Naive thymus-derived CD4-positive, alpha-beta T cell (primary cell): ENCODE measurements at regions not wholly inside any gene's neighbourhood (a gene's known extent, or its start where the extent isn't known, plus 50 kb on each side); places are given as distances from the start of the nearest gene placed in this dataset.

Experiments used
- ATAC-seq: fragments of 150-1000 bp; cut with Tn5 transposase; 2 replicates; pipeline ENCODE4 v1.10.0; 2021; ENCODE audit warnings: mild to moderate bottlenecking, moderate library complexity
- CTCF ChIA-PET: fragments of 350-600 bp; sonication (Branson Sonifier 250); formaldehyde crosslinking; loops from one replicate; lab custom pipeline; 2021; ENCODE audit warnings: antibody characterized with exemption; lab: Charles Lee
- POLR2A ChIA-PET: fragments of 350-600 bp; sonication (Branson Sonifier 250); formaldehyde crosslinking; loops from one replicate; lab custom pipeline; 2021; ENCODE audit warnings: antibody characterized with exemption, inconsistent platforms; lab: Charles Lee
- DNase-seq, 9 donors: peaks; one replicate each; pipeline versions ENCODE4 v3.0.0 to v3.0.0-alpha.2; 2020 to 2022; ENCODE audit warnings: mixed read lengths in 1 of 9
- H3K27ac ChIP-seq: one replicate; pipeline ENCODE4 v1.7.0; 2013; ENCODE audit warnings: mild to moderate bottlenecking, low read depth, low read length, moderate library complexity
- H3K27me3 ChIP-seq, 2 donors: one replicate each; pipeline ENCODE4 v1.7.0; 2013; ENCODE audit warnings: low read length in 2 of 2, mild to moderate bottlenecking in 2 of 2, moderate library complexity in 2 of 2; ENCODE audit not compliant: control insufficient read depth in 2 of 2, insufficient read depth in 2 of 2
- H3K36me3 ChIP-seq, 3 experiments: 1 replicate in 2 of 3; 2 replicates in 1 of 3; pipeline ENCODE4 v1.7.0; 2013; ENCODE audit warnings: low read length in 3 of 3, mild to moderate bottlenecking in 3 of 3, moderate library complexity in 1 of 3; ENCODE audit not compliant: insufficient read depth in 3 of 3, control insufficient read depth in 2 of 3
- H3K4me1 ChIP-seq, 2 donors: one replicate each; pipeline ENCODE4 v1.7.0; 2013; ENCODE audit warnings: low read length in 2 of 2, mild to moderate bottlenecking in 2 of 2, moderate library complexity in 1 of 2; ENCODE audit not compliant: control insufficient read depth in 2 of 2, insufficient read depth in 2 of 2
- H3K4me3 ChIP-seq: 2 replicates; pipeline ENCODE4 v1.7.0; 2013; ENCODE audit warnings: mild to moderate bottlenecking, low read length
- H3K9me3 ChIP-seq, 3 experiments: 1 replicate in 2 of 3; 2 replicates in 1 of 3; pipeline ENCODE4 v1.7.0; 2013; ENCODE audit warnings: low read length in 3 of 3; ENCODE audit not compliant: control insufficient read depth in 2 of 3
- H3K27ac Mint-ChIP-seq, 9 donors: one replicate each; pipeline ENCODE4 v1.8.0; 2020 to 2022; ENCODE audit warnings: mixed read lengths in 9 of 9, mild to moderate bottlenecking in 8 of 9, moderate library complexity in 5 of 9, inconsistent platforms in 2 of 9
- H3K27me3 Mint-ChIP-seq, 5 donors: one replicate each; pipeline ENCODE4 v1.8.0; 2021 to 2022; ENCODE audit warnings: mixed read lengths in 5 of 5, mild to moderate bottlenecking in 1 of 5
- H3K36me3 Mint-ChIP-seq, 5 donors: one replicate each; pipeline ENCODE4 v1.8.0; 2020 to 2022; ENCODE audit warnings: mixed read lengths in 5 of 5, mild to moderate bottlenecking in 3 of 5, inconsistent platforms in 1 of 5
- H3K4me1 Mint-ChIP-seq, 7 donors: one replicate each; pipeline ENCODE4 v1.8.0; 2020 to 2022; ENCODE audit warnings: mixed read lengths in 7 of 7, mild to moderate bottlenecking in 3 of 7, inconsistent platforms in 1 of 7
- H3K4me3 Mint-ChIP-seq, 10 donors: one replicate each; pipeline ENCODE4 v1.8.0; 2020 to 2022; ENCODE audit warnings: mild to moderate bottlenecking in 10 of 10, mixed read lengths in 10 of 10, moderate library complexity in 6 of 10, inconsistent platforms in 2 of 10
- H3K9me3 Mint-ChIP-seq, 11 donors: one replicate each; pipeline ENCODE4 v1.8.0; 2020 to 2022; ENCODE audit warnings: mixed read lengths in 11 of 11, mild to moderate bottlenecking in 4 of 11, inconsistent platforms in 1 of 11, moderate library complexity in 1 of 11
- intact Hi-C, 2 donors: fragments of 100-400 bp; cut with micrococcal nuclease; formaldehyde crosslinking; loops; one replicate each; pipeline ENCODE4 v1.15.1; 2023

DNA sequence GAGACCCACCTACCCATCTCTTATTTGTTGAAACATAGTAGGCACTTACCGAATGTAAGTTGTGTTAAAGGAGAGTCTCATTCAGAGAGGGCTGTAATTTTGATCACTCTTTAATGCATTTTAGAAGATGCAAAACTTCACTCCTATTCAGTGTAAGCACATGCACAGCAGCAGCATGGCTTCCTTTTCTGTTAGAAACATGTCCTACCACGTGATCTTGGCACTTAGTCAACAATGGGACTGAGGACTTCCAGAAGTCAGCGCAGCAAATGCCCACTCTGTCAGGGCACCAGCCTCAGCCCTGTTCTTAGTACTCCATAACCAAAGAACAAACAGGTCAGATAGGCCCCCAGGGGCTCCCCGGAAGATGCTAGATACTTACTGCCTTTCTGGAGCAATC lies 456.5 kb downstream of the METTL4 start:
- no peaks in the 10 kb centered on the region for H3K9me3 Mint-ChIP-seq
- H3K27ac Mint-ChIP-seq: no peak overlapping the region
- DNase-seq (no peak), ATAC-seq (no peak)
- intact Hi-C loops: no loop called here
- peaks cover 7 to 54% (median 37%) of the 10 kb centered on the region in 5 donors for H3K27me3 Mint-ChIP-seq
- ChIA-PET POLR2A (no interaction called here), CTCF (no interaction called here)
- H3K9me3 ChIP-seq: no peaks in the 10 kb centered on the region
- no peaks in the 10 kb centered on the region for H3K4me1 Mint-ChIP-seq
- no peaks in the 10 kb centered on the region for H3K4me1 ChIP-seq
- H3K27me3 ChIP-seq: peaks cover 0 to 5% of the 10 kb centered on the region in 2 donors
- H3K36me3 Mint-ChIP-seq: no peaks in the 10 kb centered on the region
- H3K36me3 ChIP-seq: no peaks in the 10 kb centered on the region
- no peak overlapping the region for H3K4me3 ChIP-seq
- no peak overlapping the region for H3K4me3 Mint-ChIP-seq
- no peak overlapping the region for H3K27ac ChIP-seq

DNA sequence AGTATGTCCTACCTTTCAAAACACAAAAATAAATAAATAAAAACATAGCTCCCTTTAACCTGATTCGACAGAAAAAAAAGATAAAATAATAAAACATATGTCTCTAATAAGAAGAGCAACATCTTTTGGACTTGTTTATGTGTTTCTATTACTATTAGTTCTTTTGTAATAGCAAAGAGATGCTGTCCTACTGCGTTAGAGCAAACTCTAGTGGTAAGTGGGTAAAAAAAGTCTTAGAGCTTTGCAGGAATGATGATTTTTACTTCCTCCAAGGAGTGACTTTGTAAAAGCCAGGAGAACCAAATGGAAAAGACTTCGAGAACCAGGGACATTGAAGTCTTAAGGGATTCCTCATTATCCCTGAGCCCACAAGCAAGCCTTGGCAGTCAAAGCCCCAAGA lies 450.1 kb downstream of the METTL4 start:
- no peak overlapping the region for H3K4me3 ChIP-seq
- no peak overlapping the region for H3K27ac ChIP-seq
- Mint-ChIP-seq H3K27me3 (peaks cover 0 to 5% (median 4%) of the 10 kb centered on the region in 5 donors), H3K4me1 (no peaks in the 10 kb centered on the region), H3K27ac (no peak overlapping the region), H3K9me3 (no peaks in the 10 kb centered on the region), H3K4me3 (no peak overlapping the region), H3K36me3 (no peaks in the 10 kb centered on the region)
- intact Hi-C loops: no loop called here
- no peak for ATAC-seq
- CTCF ChIA-PET: no interaction called here
- H3K36me3 ChIP-seq: no peaks in the 10 kb centered on the region
- no peaks in the 10 kb centered on the region for H3K4me1 ChIP-seq
- H3K9me3 ChIP-seq: no peaks in the 10 kb centered on the region
- POLR2A ChIA-PET: no interaction called here
- H3K27me3 ChIP-seq: no peaks in the 10 kb centered on the region
- no peak for DNase-seq

DNA sequence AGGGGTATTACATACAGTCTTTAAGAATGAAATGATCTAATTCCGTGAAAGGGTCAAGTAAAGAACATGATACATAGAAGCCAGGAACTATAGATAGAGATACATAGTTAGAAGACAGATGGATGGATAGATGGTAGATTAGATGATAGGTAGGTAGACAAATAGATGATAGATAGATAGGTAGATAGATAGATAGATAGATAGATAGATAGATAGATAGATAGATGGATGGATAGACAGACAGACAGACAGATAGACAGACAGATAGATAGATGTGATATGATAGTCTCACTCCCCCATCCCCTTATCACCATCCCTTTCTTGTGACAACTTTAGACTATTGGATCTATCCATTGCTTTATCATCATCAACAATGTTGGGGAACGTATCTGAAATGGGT lies 448.2 kb downstream of the METTL4 start:
- Histone ChIP-seq H3K27ac (no peak overlapping the region), H3K36me3 (no peaks in the 10 kb centered on the region), H3K27me3 (no peaks in the 10 kb centered on the region), H3K4me1 (no peaks in the 10 kb centered on the region), H3K9me3 (no peaks in the 10 kb centered on the region), H3K4me3 (no peak overlapping the region)
- intact Hi-C loops: no loop called here
- POLR2A ChIA-PET: no interaction called here
- Mint-ChIP-seq H3K27me3 (peaks cover 0 to 10% (median 6%) of the 10 kb centered on the region in 5 donors), H3K9me3 (peaks cover 0 to 5% (median 0%) of the 10 kb centered on the region in 11 donors), H3K27ac (no peak overlapping the region), H3K36me3 (no peaks in the 10 kb centered on the region), H3K4me3 (no peak overlapping the region), H3K4me1 (no peaks in the 10 kb centered on the region)
- ATAC-seq (no peak), DNase-seq (no peak)
- CTCF ChIA-PET: no interaction called here

DNA sequence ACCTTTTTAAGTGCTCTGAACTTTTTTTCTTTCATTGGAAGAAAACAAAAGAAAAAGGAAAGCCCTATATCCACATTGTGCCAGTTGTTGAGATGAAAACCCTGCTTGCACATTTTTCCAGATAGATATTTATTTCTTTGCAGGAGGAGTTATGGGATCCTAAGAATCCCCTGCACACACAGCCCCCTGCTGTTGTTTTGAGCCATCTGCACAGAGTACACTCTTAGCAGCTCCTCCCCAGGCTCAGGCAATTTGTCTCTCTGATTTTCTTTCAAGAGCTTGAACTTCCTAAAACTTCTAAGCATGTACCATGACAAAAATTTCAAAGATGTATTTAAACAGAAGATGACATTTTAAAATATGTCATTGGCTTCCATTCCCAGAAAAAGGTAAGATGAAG lies 436.9 kb downstream of the METTL4 start:
- Mint-ChIP-seq H3K4me3 (no peak overlapping the region), H3K4me1 (no peaks in the 10 kb centered on the region), H3K27ac (no peak overlapping the region), H3K36me3 (no peaks in the 10 kb centered on the region), H3K9me3 (peaks cover 0 to 3% (median 0%) of the 10 kb centered on the region in 11 donors), H3K27me3 (peaks cover 0 to 45% (median 21%) of the 10 kb centered on the region in 5 donors)
- no peak for DNase-seq
- H3K9me3 ChIP-seq: no peaks in the 10 kb centered on the region
- ATAC-seq: no peak
- ChIA-PET CTCF (no interaction called here), POLR2A (no interaction called here)
- H3K4me3 ChIP-seq: no peak overlapping the region
- H3K36me3 ChIP-seq: no peaks in the 10 kb centered on the region
- intact Hi-C loops: no loop called here
- no peak overlapping the region for H3K27ac ChIP-seq
- no peaks in the 10 kb centered on the region for H3K4me1 ChIP-seq
- no peaks in the 10 kb centered on the region for H3K27me3 ChIP-seq

DNA sequence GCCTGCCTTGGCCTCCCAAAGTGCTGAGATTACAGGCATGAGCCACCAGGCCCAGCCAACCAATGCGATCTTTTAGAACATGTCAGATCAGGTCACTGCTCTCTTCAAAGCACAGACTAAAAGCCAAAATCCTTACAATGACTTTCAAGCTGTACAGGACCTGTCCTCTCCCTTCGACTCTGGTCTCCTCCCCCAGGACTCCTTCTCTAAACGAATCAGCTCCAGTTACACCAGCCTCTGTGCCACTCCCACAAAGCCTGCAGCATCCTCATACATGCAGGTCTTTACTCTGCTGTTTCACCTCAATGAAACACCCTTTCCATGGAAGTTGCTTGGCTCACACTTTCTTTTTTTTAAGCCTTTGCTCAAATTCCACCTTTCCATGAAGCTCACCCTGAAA lies 436.0 kb downstream of the METTL4 start:
- no peak overlapping the region for H3K27ac Mint-ChIP-seq
- ATAC-seq (no peak), DNase-seq (no peak)
- H3K27me3 Mint-ChIP-seq: peaks cover 0 to 37% (median 21%) of the 10 kb centered on the region in 5 donors
- ChIA-PET POLR2A (no interaction called here), CTCF (no interaction called here)
- Histone ChIP-seq H3K4me3 (no peak overlapping the region), H3K27ac (no peak overlapping the region), H3K27me3 (no peaks in the 10 kb centered on the region), H3K9me3 (no peaks in the 10 kb centered on the region), H3K36me3 (no peaks in the 10 kb centered on the region), H3K4me1 (no peaks in the 10 kb centered on the region)
- H3K4me3 Mint-ChIP-seq: no peak overlapping the region
- peaks cover 0 to 3% (median 0%) of the 10 kb centered on the region in 11 donors for H3K9me3 Mint-ChIP-seq
- intact Hi-C loops: no loop called here
- no peaks in the 10 kb centered on the region for H3K36me3 Mint-ChIP-seq
- no peaks in the 10 kb centered on the region for H3K4me1 Mint-ChIP-seq

DNA sequence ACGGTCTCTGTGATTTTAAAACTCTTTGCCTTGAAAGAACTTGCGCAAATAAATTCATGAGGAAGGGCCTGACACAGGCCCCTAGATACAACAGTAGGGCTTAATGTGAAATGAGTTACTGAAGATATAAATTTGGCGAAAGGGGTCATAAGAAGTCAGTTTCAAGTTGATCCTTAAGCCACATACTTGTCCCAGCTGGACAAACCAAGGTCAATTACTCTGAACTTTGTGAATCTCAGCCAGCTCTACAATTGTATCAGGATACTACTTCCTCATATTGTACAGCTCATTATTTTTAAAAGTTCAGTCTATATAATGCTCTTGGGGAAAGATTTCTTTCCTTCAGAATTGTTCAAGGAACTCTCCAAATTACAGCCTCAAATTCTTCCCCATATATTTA lies 432.8 kb downstream of the METTL4 start:
- Histone ChIP-seq H3K4me1 (no peaks in the 10 kb centered on the region), H3K4me3 (no peak overlapping the region), H3K27me3 (no peaks in the 10 kb centered on the region), H3K36me3 (no peaks in the 10 kb centered on the region), H3K27ac (no peak overlapping the region), H3K9me3 (no peaks in the 10 kb centered on the region)
- Mint-ChIP-seq H3K36me3 (no peaks in the 10 kb centered on the region), H3K4me1 (no peaks in the 10 kb centered on the region), H3K27me3 (peaks cover 0 to 33% (median 16%) of the 10 kb centered on the region in 5 donors), H3K27ac (no peak overlapping the region), H3K4me3 (no peak overlapping the region), H3K9me3 (peaks cover 0 to 2% (median 0%) of the 10 kb centered on the region in 11 donors)
- DNase-seq (no peak), ATAC-seq (no peak)
- CTCF ChIA-PET: no interaction called here
- intact Hi-C loops: no loop called here
- POLR2A ChIA-PET: no interaction called here

DNA sequence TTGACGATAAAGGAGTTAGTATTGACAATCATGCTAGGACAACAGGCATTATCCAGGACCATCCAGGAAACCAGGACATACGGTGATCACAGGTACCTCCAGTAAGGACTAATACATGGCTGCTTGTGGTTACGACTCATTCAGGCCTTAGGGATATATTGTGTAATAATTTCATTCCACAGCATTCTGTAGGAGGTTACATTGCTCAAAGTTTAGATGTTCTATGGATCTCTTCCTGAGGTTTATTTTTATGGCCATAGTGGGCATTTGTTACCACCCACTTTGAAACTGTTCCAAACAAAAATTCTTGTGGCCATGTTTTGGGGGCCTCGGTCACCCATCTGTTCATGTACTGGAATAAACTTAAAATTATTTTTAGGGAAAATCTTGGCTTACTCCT lies 431.6 kb downstream of the METTL4 start:
- intact Hi-C loops: no loop called here
- DNase-seq (no peak), ATAC-seq (no peak)
- no peak overlapping the region for H3K27ac ChIP-seq
- ChIA-PET POLR2A (no interaction called here), CTCF (no interaction called here)
- no peak overlapping the region for H3K4me3 ChIP-seq
- H3K27me3 ChIP-seq: no peaks in the 10 kb centered on the region
- peaks cover 0 to 2% (median 0%) of the 10 kb centered on the region in 11 donors for H3K9me3 Mint-ChIP-seq
- H3K4me3 Mint-ChIP-seq: no peak overlapping the region
- H3K36me3 Mint-ChIP-seq: no peaks in the 10 kb centered on the region
- H3K9me3 ChIP-seq: no peaks in the 10 kb centered on the region
- H3K36me3 ChIP-seq: no peaks in the 10 kb centered on the region
- no peak overlapping the region for H3K27ac Mint-ChIP-seq
- H3K4me1 ChIP-seq: no peaks in the 10 kb centered on the region
- peaks cover 0 to 23% (median 16%) of the 10 kb centered on the region in 5 donors for H3K27me3 Mint-ChIP-seq
- no peaks in the 10 kb centered on the region for H3K4me1 Mint-ChIP-seq
